Spinal cord (tissue), 9 donors: ENCODE measurements at regions not wholly inside any gene's neighbourhood (a gene's known extent, or its start where the extent isn't known, plus 50 kb on each side); places are given as distances from the start of the nearest gene placed in this dataset.
A peak's percentile ranks its signal among the peaks of the same experiment; 100 is the strongest.

Source experiments
- DNase-seq, 6 donors: peaks; one replicate each; pipeline versions ENCODE4 v3.0.0 to v3.0.0-alpha.2; 2013 to 2015; ENCODE audit warnings: low spot score in 6 of 6, low read depth in 4 of 6
- H3K27ac ChIP-seq: one replicate; pipeline ENCODE4 v1.5.1; 2013; ENCODE audit warnings: low read depth, low read length, control low read depth
- H3K27me3 ChIP-seq: one replicate; pipeline ENCODE4 v1.6.1; 2013; ENCODE audit warnings: low read length; ENCODE audit not compliant: control insufficient read depth, insufficient read depth
- H3K36me3 ChIP-seq: one replicate; pipeline ENCODE4 v1.6.1; 2013; ENCODE audit warnings: low read length; ENCODE audit not compliant: control insufficient read depth, insufficient read depth
- H3K4me1 ChIP-seq: one replicate; pipeline ENCODE4 v1.6.1; 2013; ENCODE audit warnings: low read length; ENCODE audit not compliant: control insufficient read depth, insufficient read depth
- H3K4me3 ChIP-seq: one replicate; pipeline ENCODE4 v1.5.1; 2013; ENCODE audit warnings: low read depth, low read length, control low read depth
- H3K9me3 ChIP-seq: one replicate; pipeline ENCODE4 v1.6.1; 2013; ENCODE audit warnings: low read length; ENCODE audit not compliant: control insufficient read depth, insufficient read depth
- WGBS: methylation state at CpG from one replicate; pipeline ENCODE4 v1.1.5; 2013; ENCODE audit warnings: missing lambda C conversion rate; ENCODE audit not compliant: insufficient coverage; 5-methylcytosine and 5-hydroxymethylcytosine counted together
- donor health status: healthy.

DNA sequence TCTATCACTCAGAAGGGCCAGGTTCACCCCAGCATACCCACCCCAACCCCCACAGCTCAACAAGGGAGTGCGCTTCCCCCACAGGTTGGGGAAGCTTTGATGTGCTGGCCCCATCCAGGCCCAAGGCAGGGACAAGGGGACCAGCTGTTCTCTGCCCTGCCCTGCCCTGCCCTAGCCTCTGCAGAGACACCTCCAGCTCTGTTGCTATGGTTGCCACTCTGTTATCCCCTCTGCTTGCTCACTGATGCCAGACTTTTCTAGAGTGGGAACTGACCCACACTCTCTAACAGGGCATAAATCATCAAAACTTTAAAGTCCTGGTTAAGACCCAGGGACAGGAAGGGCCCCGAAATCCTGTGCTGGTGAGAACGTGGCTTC lies 50.4 kb upstream of the ENPP7 start:
- WGBS, result 70% methylated on average over 3 of the region's 3 CpGs
- Histone ChIP-seq H3K9me3 (no peaks in the 10 kb centered on the region), H3K4me1 (peaks cover 15% of the 10 kb centered on the region), H3K27ac (no peak overlapping the region), H3K27me3 (peaks cover 7% of the 10 kb centered on the region), H3K36me3 (no peaks in the 10 kb centered on the region), H3K4me3 (no peak overlapping the region)
- DNase-seq, result no peak

GRCh38 chr17:79679631-79680317 lies 51.0 kb upstream of the ENPP7 start:
- WGBS, result 88% methylated on average over 18 of the region's 19 CpGs
- no peaks in the 10 kb centered on the region for H3K9me3 ChIP-seq
- no peak for DNase-seq

DNA sequence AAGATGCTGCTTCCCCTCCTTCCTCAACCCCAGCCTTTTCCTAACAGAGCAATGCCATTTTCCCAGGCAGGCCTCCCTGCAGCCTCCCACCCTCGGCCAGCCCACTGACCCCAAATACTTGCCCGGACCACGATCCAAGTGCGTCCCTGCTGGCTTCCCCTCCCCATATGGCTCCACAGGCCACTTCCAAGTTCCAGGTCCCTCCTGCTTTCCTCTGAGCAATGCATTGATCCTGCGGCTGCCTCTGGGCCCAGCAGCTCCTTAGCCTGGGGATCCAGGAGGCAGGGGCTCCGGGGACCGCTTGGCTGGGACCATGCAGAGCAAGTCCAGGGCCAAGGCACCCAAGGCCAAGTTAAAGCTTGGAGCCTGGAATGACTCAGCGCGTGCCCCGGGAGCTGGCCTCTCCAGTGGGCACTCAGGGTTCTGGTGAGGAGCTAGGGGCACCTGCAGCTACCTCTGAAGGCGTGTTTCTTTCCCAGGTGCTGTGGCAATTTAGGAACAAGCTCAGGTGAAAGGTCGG lies 51.9 kb upstream of the ENPP7 start:
- Histone ChIP-seq H3K27ac (no peak overlapping the region), H3K36me3 (no peaks in the 10 kb centered on the region), H3K4me3 (no peak overlapping the region), H3K9me3 (peaks cover 3% of the 10 kb centered on the region), H3K4me1 (peaks cover 15% of the 10 kb centered on the region), H3K27me3 (peaks cover 3% of the 10 kb centered on the region)
- 61% methylated on average over 12 of the region's 12 CpGs for WGBS
- DNase-seq, result peak in 1 of 6 donors; percentile 70

More at GRCh38 chr17:79679631-79680317, 51.0 kb upstream of the ENPP7 start:
- peaks cover 15% of the 10 kb centered on the region for H3K4me1 ChIP-seq
- no peaks in the 10 kb centered on the region for H3K36me3 ChIP-seq
- no peak overlapping the region for H3K27ac ChIP-seq
- H3K27me3 ChIP-seq, result peaks cover 6% of the 10 kb centered on the region
- H3K4me3 ChIP-seq, result no peak overlapping the region

GRCh38 chr17:79678091-79678735 lies 52.5 kb upstream of the ENPP7 start:
- H3K27ac ChIP-seq, result no peak overlapping the region
- H3K36me3 ChIP-seq, result no peaks in the 10 kb centered on the region
- H3K4me3 ChIP-seq, result no peak overlapping the region
- H3K4me1 ChIP-seq, result peaks cover 15% of the 10 kb centered on the region
- 55% methylated on average over 14 of the region's 16 CpGs for WGBS
- DNase-seq, result peak in 2 of 6 donors; percentile 60 to 77
- H3K9me3 ChIP-seq, result peaks cover 4% of the 10 kb centered on the region
- peaks cover 3% of the 10 kb centered on the region for H3K27me3 ChIP-seq

DNA sequence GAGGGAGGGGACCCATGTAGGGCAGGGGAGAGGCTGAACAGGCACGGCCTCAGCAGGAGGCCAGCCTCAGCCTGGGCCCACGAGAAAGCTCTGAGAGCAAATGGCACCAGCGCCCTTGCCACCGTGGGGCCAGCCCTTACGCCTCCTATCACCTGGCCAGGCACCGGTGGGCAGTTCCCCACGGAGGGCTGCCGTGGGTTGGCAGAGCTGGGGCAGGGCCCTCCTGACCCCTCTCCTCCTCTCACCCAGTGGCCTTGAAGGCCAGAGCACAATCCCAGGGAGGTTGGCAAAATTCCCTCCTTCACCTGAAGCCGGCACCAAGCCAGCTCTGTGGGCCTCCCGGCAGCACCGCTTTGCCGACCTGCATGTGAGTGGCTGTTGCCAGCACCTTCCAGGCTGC lies 53.1 kb upstream of the ENPP7 start:
- no peak for DNase-seq
- no peak overlapping the region for H3K27ac ChIP-seq
- no peak overlapping the region for H3K4me3 ChIP-seq
- peaks cover 15% of the 10 kb centered on the region for H3K4me1 ChIP-seq
- 84% methylated on average over 11 of the region's 12 CpGs for WGBS
- no peaks in the 10 kb centered on the region for H3K36me3 ChIP-seq
- peaks cover 4% of the 10 kb centered on the region for H3K9me3 ChIP-seq
- H3K27me3 ChIP-seq, result peaks cover 3% of the 10 kb centered on the region

GRCh38 chr17:79676796-79677195 lies 53.9 kb upstream of the ENPP7 start:
- 89% methylated on average over 7 of the region's 10 CpGs for WGBS
- H3K27ac ChIP-seq, result no peak overlapping the region
- DNase-seq, result no peak
- H3K4me3 ChIP-seq, result no peak overlapping the region
- H3K27me3 ChIP-seq, result peaks cover under 1% of the 10 kb centered on the region
- H3K4me1 ChIP-seq, result peaks cover 15% of the 10 kb centered on the region
- H3K9me3 ChIP-seq, result peaks cover 4% of the 10 kb centered on the region
- H3K36me3 ChIP-seq, result no peaks in the 10 kb centered on the region

DNA sequence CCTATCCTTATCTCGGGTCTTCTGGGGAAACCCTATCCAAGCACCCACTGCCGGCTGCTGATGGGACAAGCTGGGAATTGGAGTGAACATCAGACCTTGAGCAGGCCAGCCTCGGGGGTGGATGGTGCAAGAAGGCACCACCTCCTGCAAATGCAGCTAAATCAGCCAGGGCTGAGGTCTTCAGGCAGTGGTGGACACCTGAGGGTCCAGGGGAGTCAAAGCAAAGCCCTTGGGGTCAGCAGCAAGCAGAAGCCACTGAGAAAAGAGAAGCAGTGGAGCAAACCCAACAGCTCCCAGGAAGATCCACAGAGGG lies 55.4 kb upstream of the ENPP7 start:
- Histone ChIP-seq H3K36me3 (no peaks in the 10 kb centered on the region), H3K27ac (no peak overlapping the region), H3K27me3 (no peaks in the 10 kb centered on the region), H3K4me1 (peaks cover 28% of the 10 kb centered on the region), H3K4me3 (no peak overlapping the region), H3K9me3 (peaks cover 4% of the 10 kb centered on the region)
- DNase-seq, result no peak
- 89% methylated on average over 3 of the region's 3 CpGs for WGBS

DNA sequence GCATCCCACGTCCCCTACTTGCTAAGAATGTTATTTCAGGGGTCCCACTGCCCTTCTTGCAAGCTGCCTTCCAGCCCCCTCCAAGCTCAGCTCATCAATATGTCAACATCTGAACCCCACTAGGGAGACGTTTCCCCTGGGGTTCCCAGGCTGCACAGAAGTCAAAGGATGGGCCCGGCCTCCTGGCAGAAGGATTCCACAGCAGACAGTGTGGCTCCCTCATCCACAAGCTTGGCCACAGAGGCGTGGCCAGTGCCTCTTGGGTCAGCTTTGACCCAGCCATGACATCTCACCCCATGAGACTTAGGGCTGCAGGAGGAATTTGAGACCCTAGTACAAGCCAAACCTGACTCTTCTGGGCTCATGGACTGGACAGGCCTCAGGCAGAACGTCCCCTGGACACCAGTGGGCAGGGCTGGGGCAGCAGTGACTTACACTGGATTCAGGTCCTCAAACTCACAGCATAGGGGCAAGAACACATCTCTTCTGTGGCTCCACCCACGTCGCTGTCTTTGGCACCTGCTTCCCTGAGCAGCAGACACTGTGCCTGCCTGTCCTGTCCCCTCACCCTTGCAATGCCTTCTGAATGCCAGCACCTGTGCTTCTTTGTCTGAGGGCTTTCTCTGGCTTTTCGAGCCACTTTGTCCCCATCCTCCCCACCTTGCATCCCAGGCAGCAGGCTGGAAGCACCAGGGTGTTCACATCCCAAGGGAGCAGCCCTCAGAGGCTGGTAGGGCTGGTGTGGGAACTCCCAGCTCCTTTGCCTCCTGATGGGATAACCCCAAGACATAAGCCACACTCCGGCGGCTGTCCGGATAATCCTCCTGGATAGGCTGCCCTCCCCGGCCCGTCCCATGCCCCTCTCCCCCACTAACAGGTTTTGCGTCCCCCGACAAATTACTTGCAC lies 56.0 kb upstream of the ENPP7 start:
- Histone ChIP-seq H3K9me3 (peaks cover 4% of the 10 kb centered on the region), H3K4me1 (peaks cover 34% of the 10 kb centered on the region), H3K4me3 (no peak overlapping the region), H3K36me3 (no peaks in the 10 kb centered on the region), H3K27ac (no peak overlapping the region), H3K27me3 (no peaks in the 10 kb centered on the region)
- 87% methylated on average over 14 of the region's 15 CpGs for WGBS
- DNase-seq, result no peak

DNA sequence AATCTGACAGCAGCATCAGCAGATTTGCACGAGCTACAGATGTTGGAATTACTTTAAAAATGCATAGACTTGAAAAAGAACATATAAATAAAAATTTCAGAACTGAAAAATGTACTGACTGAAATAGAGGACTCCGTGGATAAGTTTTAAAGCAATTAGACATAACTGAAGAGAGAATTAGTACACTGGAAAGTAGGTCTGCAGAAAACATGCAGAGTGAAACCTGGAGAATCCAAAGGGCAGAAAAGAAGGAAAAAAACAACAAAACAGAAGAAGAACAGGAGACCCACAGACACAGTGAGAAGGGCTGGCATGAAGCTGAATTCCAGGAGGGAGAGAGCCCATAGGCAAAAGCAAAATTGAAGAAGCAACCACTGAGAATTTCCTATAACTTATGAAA lies 57.2 kb upstream of the ENPP7 start:
- WGBS, result 44% methylated on average over 1 of the region's 2 CpGs
- DNase-seq, result no peak

More for the DNA sequence above, 57.2 kb upstream of the ENPP7 start:
- Histone ChIP-seq H3K27me3 (peaks cover 2% of the 10 kb centered on the region), H3K4me3 (no peak overlapping the region), H3K4me1 (peaks cover 30% of the 10 kb centered on the region), H3K27ac (no peak overlapping the region), H3K9me3 (peaks cover 4% of the 10 kb centered on the region), H3K36me3 (no peaks in the 10 kb centered on the region)
